IPS-20b (cell line): ENCODE measurements at regions not wholly inside any gene's neighbourhood (a gene's known extent, or its start where the extent isn't known, plus 50 kb on each side); places are given as distances from the start of the nearest gene placed in this dataset.

Source experiments
- H3K27ac ChIP-seq: one replicate; pipeline ENCODE4 v1.5.1; 2013; ENCODE audit warnings: low read length
- H3K27me3 ChIP-seq: 2 replicates; pipeline ENCODE4 v1.6.1; 2013; ENCODE audit warnings: mild to moderate bottlenecking, low read length, inconsistent platforms; ENCODE audit not compliant: insufficient read depth
- H3K36me3 ChIP-seq: 2 replicates; pipeline ENCODE4 v1.6.1; 2013; ENCODE audit warnings: low read depth, mild to moderate bottlenecking, inconsistent platforms, low read length, moderate library complexity; ENCODE audit not compliant: insufficient read depth
- H3K4me1 ChIP-seq: 2 replicates; pipeline ENCODE4 v1.6.1; 2013; ENCODE audit warnings: mild to moderate bottlenecking, control low read depth, inconsistent platforms, low read length, moderate library complexity; ENCODE audit not compliant: insufficient read depth
- H3K4me3 ChIP-seq: 2 replicates; pipeline ENCODE4 v1.5.1; 2013; ENCODE audit warnings: mild to moderate bottlenecking, low read length, inconsistent platforms
- H3K9ac ChIP-seq: 2 replicates; pipeline ENCODE4 v1.6.1; 2013; ENCODE audit warnings: low read depth, mild to moderate bottlenecking, inconsistent platforms, low read length, moderate library complexity
- H3K9me3 ChIP-seq: 2 replicates; pipeline ENCODE4 v1.6.1; 2013; ENCODE audit warnings: mild to moderate bottlenecking, low read depth, low read length, inconsistent platforms; ENCODE audit not compliant: insufficient read depth

GRCh38 chr1:207962716-207963426 is 51.9 kb upstream of the CD34 start:
- no peaks in the 10 kb centered on the region for H3K9me3 ChIP-seq
- no peaks in the 10 kb centered on the region; the same call in 1 of the 2 replicates for H3K4me1 ChIP-seq
- peak overlapping the region; percentile 75 for H3K4me3 ChIP-seq
- no peak overlapping the region for H3K27ac ChIP-seq
- peak overlapping the region; percentile 91; the same call in 1 of the 2 replicates for H3K9ac ChIP-seq
- H3K27me3 ChIP-seq: peaks cover 86% of the 10 kb centered on the region
- H3K36me3 ChIP-seq: no peaks in the 10 kb centered on the region
